Panc1 (cell line): ENCODE measurements at regions not wholly inside any gene's neighbourhood (a gene's known extent, or its start where the extent isn't known, plus 50 kb on each side); places are given as distances from the start of the nearest gene placed in this dataset.

Experiments
- ATAC-seq: fragments of 200-7000 bp; cut with Tn5 transposase; 2 replicates; pipeline ENCODE4 v1.9.1; 2020; ENCODE audit warnings: mild to moderate bottlenecking, moderate library complexity
- BruUV-seq: library from RNA; stranded (reverse); fragments of 400-500 nt; replicated peaks from 2 replicates; lab custom pipeline; 2021; lab: Mats Ljungman, UMichigan
- CTCF ChIA-PET: fragments of 300-600 bp; sonication (Branson Sonifier 250); formaldehyde crosslinking; loops from one replicate; lab custom pipeline; 2022; ENCODE audit warnings: antibody characterized with exemption; lab: Charles Lee
- POLR2A ChIA-PET: fragments of 300-600 bp; sonication (Branson Sonifier 250); formaldehyde crosslinking; loops from one replicate; lab custom pipeline; 2022; ENCODE audit warnings: antibody characterized with exemption; lab: Charles Lee
- DNase-seq: peaks from one replicate; pipeline ENCODE4 v3.0.0-alpha.2; 2010; ENCODE audit warnings: low read depth, low spot score
- H3K27ac ChIP-seq: 2 replicates; pipeline ENCODE4 v1.5.1; 2011; ENCODE audit warnings: mild to moderate bottlenecking, low read length, inconsistent platforms
- H3K27me3 ChIP-seq: fragments of 200-500 bp; sonication (Bioruptor generic); 2 replicates; pipeline ENCODE4 v1.6.0; 2014; ENCODE audit warnings: low read length, inconsistent platforms; ENCODE audit not compliant: control insufficient read depth, insufficient read depth
- H3K36me3 ChIP-seq: fragments of 200-500 bp; sonication (Bioruptor generic); 2 replicates; pipeline ENCODE4 v1.5.1; 2014; ENCODE audit warnings: inconsistent platforms, mild to moderate bottlenecking, low read length, moderate library complexity; ENCODE audit not compliant: control insufficient read depth, insufficient read depth
- H3K4me1 ChIP-seq: 2 replicates; pipeline ENCODE4 v1.5.1; 2011; ENCODE audit warnings: inconsistent platforms, mild to moderate bottlenecking, low read length, moderate library complexity; ENCODE audit not compliant: control insufficient read depth, insufficient read depth
- H3K4me3 ChIP-seq, 2 experiments: 2 replicates each; pipeline ENCODE4 v1.5.1; 2011 to 2012; ENCODE audit warnings: low read depth in 2 of 2, low read length in 2 of 2, mild to moderate bottlenecking in 2 of 2, inconsistent platforms in 1 of 2, moderate library complexity in 1 of 2
- H3K9me3 ChIP-seq: fragments of 200-500 bp; sonication (Bioruptor generic); 2 replicates; pipeline ENCODE4 v1.5.1; 2014; ENCODE audit warnings: low read depth, mild to moderate bottlenecking, inconsistent platforms, low read length, moderate library complexity; ENCODE audit not compliant: control insufficient read depth, insufficient read depth
- CTCF ChIP-seq: fragments of 450-650 bp; IDR thresholded peaks from 2 replicates; pipeline ENCODE4 v1.5.1; 2017; ENCODE audit warnings: mild to moderate bottlenecking
- POLR2AphosphoS5 ChIP-seq: IDR thresholded peaks from 2 replicates; pipeline ENCODE4 v1.6.1; 2012; ENCODE audit warnings: mild to moderate bottlenecking, low read depth, low read length, moderate library complexity
- REST ChIP-seq, 2 experiments: IDR thresholded peaks; 2 replicates each; pipeline ENCODE4 v1.6.1; 2011 to 2012; ENCODE audit warnings: low read depth in 2 of 2, control low read depth in 1 of 2, low read length in 1 of 2, mild to moderate bottlenecking in 1 of 2, moderate library complexity in 1 of 2; ENCODE audit not compliant: insufficient read depth in 1 of 2
- SIN3A ChIP-seq: IDR thresholded peaks from 2 replicates; pipeline ENCODE4 v1.6.1; 2012; ENCODE audit warnings: low read depth, mild to moderate bottlenecking, low read length, moderate library complexity, borderline replicate concordance; ENCODE audit not compliant: insufficient read depth
- TCF7L2 ChIP-seq: IDR thresholded peaks from 2 replicates; pipeline ENCODE4 v1.6.1; 2011; ENCODE audit warnings: mild to moderate bottlenecking, low read depth, low read length, inconsistent platforms
- in situ Hi-C: cut with HindIII; loops from 2 replicates; pipeline ENCODE4 v1.10.0; 2016; ENCODE audit warnings: low sequenced_read_pairs, low pct_unique_long_range_greater_than_20kb
- intact Hi-C: fragments of 100-400 bp; cut with micrococcal nuclease; formaldehyde crosslinking; loops from one replicate; pipeline ENCODE4 v1.10.0; 2022; ENCODE audit not compliant: unreplicated experiment

GRCh38 chr20:47438464-47439381, 63.0 kb upstream of the NCOA3 start:
- H3K4me3 ChIP-seq: no peak overlapping the region
- H3K27me3 ChIP-seq: no peaks in the 10 kb centered on the region
- BruUV-seq: no TSS peak
- DNase-seq (no peak), ATAC-seq (peak; percentile 57; the same call in 1 of the 2 replicates)
- no peak overlapping the region for H3K27ac ChIP-seq
- H3K9me3 ChIP-seq: no peaks in the 10 kb centered on the region
- H3K36me3 ChIP-seq: no peaks in the 10 kb centered on the region
- CTCF ChIA-PET: no interaction called here
- POLR2A ChIA-PET: interaction anchor here (0.6 kb wide), 2 partner anchors 76 to 249 kb away, joined by 3 to 9 read pairs; no protein-coding TSS in a partner anchor
- TF ChIP-seq SIN3A (no peak), POLR2AphosphoS5 (no peak), REST (IDR thresholded peaks at IDR 0.05; ENCODE audit: insufficient read depth in 1 of 2, low read depth in 2 of 2, low read length in 1 of 2) (no peak), TCF7L2 (no peak), CTCF (no peak)
- H3K4me1 ChIP-seq: no peaks in the 10 kb centered on the region
- intact Hi-C loops: no loop called here
- in situ Hi-C loops: no loop called here

GRCh38 chr20:47440857-47441773, 60.6 kb upstream of the NCOA3 start:
- no peak overlapping the region for H3K27ac ChIP-seq
- intact Hi-C loops (no loop called here), in situ Hi-C loops (no loop called here)
- H3K9me3 ChIP-seq: no peaks in the 10 kb centered on the region
- CTCF ChIA-PET: no interaction called here
- H3K36me3 ChIP-seq: no peaks in the 10 kb centered on the region
- H3K4me1 ChIP-seq: no peaks in the 10 kb centered on the region
- 0 out of 2 replicates have a peak, but pooled peaks have one; percentile 33 for ATAC-seq
- H3K4me3 ChIP-seq: no peak overlapping the region
- no peaks in the 10 kb centered on the region for H3K27me3 ChIP-seq
- DNase-seq: no peak
- TF ChIP-seq TCF7L2: no peak
- no peak for TF ChIP-seq REST (IDR thresholded peaks at IDR 0.05; ENCODE audit: insufficient read depth in 1 of 2, low read depth in 2 of 2, low read length in 1 of 2)
- no peak for TF ChIP-seq SIN3A
- no peak for TF ChIP-seq POLR2AphosphoS5
- no peak for TF ChIP-seq CTCF
- no TSS peak for BruUV-seq
- POLR2A ChIA-PET: no interaction called here
